GM21360 (cell line): ENCODE measurements at regions not wholly inside any gene's neighbourhood (a gene's known extent, or its start where the extent isn't known, plus 50 kb on each side); places are given as distances from the start of the nearest gene placed in this dataset.
"Not testable (repeated sequence)": the region's sequence is repeated elsewhere in the genome, so short reads cannot be mapped to it uniquely, and the experiment has no call there.

ENCODE experiments used
- ATAC-seq: cut with Tn5 transposase; IDR thresholded peaks from one replicate; pipeline ENCODE4 v1.9.1; 2021; ENCODE audit warnings: mild to moderate bottlenecking, moderate library complexity; ENCODE audit not compliant: unreplicated experiment

DNA sequence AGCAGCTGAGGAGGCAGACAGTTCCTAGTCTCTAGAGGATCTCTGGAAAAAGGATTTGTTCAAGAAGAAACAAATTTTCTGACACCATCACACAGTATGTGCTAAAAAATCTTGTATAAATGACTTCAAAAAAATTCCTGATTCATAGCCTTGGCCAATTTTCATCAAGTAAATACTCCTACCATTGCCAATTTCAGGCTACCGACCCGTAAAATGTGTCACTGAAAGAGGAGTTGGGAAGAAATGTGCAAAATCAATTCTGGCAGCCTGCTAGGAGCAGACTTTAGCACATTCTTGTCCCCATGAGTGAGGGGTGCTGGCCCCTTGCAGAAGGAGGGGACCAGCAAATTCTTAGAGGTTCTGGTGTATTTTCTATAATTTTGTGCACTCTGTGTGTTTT is 109.4 kb downstream of the TMEM30B start:
- no peak for ATAC-seq

DNA sequence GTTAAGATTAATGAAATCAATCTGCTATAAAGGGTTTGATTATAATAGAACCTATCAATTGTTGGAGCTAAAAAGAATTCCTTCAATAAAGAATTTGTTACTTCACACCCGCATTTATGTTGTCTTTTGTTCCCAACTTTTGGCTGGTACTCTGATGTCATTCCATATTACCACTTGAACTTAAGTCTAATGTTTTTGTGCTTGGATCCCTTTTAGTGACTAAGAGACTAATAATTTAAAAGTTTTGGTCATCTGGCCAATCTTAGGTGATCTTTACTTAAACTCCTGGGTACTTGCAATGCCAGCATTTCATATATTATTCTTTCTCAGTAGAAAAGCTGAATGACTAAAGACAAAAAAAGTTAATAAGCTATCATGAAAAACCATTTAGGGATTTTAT is 113.0 kb downstream of the TMEM30B start:
- no peak for ATAC-seq

DNA sequence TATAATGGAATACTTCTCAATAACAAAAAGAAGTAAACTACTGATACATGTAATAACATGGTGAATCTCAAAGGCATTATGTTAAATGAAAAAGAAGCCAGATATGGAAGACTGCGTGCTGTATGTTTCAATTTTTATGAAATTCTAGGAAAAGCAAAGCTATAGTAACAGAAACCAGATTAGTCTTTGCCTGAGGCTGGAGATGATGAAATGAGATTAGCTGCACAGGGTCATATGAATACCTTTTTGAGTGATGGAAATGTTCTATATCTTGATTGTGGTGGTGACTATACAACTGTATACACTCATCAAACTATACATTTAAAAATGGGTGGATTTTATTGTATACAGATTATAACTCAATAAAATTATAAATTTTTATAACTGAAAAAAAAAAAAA is 113.5 kb downstream of the TMEM30B start:
- ATAC-seq, result no peak

DNA sequence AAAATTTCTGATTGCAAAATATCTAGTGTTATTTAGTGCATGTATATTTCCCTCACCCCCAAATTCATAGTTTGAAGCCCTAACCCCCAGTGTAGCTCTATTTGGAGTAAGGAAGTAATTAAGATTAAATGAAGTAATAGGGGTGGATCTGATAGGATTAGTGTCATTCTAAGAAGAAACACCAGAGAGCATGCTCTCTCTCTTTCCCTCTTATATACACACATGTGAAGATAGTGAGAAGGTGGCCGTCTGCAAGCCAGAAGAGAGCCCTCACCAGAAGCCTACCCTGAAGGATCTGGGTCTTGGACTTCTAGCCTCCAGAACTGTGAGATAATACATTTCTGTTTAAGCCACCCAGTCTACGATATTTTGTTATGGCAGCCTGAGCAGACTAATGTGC is 120.3 kb downstream of the TMEM30B start:
- no peak for ATAC-seq

DNA sequence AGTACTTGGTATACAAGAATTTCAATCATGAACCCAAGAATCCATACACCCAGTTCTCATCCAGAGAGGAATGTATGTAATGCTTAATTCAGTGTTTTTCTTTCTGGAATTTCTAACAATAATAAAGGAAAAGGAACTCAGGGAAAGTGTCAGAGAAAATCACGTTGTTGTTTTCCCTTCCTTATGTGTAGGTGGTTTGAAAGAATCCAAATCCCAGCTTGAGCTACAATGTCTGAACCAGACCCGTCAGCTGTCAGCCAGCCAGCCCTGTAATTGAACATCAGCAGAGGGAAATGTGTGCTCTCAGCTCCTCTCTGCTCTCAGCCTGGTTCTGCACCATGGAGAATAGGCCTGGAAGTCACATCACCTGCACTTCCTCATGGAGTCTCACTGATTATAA is 126.5 kb downstream of the TMEM30B start:
- ATAC-seq, result no peak

DNA sequence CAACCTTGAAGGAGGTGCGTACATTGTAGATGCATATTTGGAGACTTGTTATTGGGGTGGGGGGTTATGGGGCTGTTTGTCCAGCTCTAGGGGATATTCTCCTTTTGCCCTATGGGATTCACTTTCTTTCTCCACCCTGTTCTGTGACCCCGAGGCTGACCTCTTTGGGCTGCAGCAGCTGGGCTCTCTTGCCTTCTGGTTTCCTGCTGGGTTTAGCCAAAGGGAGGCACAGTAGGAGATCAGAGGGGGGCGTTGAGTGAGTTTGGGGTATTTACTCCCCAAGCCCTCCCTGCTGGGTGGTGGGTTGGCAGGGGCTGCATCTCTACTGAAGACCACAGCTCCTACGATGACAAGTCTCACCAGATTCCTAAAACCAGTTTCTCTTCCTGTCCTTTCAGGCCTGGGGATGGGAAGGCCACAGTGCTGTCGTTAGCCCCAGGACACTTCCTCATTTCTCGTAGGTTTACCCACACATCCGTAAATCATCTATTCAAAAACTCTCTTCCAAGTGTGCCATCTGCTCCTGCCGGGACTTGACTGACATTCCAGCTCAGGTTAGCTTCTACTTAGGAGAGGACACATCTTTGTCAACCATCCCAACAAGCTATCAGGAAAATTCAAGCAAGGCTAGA is 127.1 kb downstream of the TMEM30B start:
- ATAC-seq, result no peak

DNA sequence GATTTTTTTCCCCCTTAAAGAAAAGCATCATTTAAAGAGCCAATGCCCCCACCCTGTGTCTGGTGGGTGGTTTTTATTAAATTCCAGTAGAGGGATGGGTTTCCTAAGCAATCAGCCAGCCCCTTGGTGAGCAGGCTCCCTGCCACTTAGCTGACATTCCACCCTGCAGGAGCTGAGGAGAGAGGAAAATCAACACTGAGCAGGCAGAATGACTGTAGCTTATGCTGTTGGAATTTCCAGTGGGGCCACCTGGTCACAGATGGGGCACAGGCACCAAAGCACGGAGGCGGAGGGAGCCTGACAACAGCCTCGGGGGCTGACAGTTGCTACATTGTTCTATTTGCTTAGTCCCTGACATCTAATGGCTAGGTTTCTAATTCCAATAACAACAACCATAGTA is 127.7 kb downstream of the TMEM30B start:
- ATAC-seq, result no peak

DNA sequence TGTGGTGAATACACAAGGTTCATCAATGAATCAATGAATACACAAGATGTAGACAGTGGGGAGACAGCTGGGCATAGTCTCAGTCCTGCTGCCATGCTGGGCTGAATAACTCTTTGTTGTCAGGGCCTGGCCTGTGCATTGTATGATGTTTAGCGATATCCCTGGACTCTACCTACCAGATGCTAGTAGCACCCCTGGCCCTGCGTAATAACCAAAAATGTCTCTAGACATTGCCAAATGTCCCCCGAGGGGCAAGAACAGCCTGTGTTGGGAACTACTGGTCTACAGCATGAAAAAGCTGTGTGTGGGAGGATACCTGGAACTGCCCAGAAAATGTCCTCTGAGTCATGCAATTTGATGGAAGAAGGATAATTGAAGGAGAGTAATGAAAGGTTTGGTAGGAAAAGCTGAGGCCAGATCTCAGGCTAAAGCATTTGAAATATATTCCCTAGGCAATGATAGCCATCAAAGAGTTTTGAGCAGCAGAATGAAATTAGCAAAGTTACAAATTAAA is 128.2 kb downstream of the TMEM30B start:
- ATAC-seq, result no peak

DNA sequence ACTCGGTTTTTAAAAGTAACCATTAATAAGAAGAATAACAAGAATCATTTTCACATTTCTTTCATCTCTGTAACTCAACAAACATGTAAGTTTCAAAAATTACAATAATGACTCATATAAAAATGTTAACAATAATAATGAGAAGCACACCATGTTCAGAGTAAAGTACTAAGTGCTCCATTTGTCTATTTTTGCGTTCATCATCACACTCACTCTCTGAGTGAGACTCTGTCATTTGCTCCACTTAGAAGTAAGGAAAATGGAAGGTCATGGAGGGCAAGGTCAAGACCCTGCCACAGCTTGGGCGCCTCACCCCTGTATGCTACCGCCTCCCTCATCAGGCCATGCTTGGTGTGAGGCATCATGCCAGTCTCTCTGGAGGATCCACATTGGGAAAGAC is 129.9 kb downstream of the TMEM30B start:
- ATAC-seq, result no peak

DNA sequence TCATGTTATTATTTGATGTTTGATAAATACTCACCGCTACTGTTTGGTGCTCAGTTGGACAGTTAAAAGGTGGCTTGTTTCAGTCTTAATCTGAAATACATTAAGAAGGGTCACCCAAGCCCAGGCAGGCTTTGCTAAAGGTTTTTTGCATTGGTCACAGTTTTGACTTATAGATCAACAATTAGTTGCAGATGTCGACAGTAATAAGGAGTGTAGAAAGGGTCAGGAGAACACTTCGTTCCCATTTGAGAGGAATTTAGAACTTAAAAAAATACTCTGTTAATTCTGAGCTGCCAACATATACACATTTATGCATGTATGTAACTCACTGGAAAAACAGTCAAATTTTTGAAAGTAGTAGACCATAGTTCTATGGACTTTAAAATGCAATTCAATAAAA is 130.3 kb downstream of the TMEM30B start:
- ATAC-seq, result no peak

DNA sequence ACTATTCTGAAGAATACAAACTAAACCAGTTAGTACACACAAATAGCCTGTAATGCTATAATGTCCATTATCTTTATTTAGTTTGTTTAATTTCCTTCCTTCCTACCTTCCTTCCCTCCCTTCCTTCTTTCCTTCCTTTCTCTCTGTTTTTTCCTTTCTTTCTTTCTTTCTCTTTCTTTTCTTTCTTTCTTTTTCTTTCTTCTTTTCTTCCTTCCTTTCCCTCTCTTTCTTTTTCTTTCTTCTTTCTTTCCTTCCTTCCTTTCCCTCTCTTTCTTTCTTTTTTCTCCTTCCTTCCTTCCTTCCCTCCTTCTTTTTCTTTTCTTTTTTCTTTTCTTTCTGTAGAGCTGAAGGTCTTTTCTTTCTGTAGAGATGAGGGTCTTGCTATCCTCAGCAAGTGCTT is 131.2 kb downstream of the TMEM30B start:
- no peak for ATAC-seq

DNA sequence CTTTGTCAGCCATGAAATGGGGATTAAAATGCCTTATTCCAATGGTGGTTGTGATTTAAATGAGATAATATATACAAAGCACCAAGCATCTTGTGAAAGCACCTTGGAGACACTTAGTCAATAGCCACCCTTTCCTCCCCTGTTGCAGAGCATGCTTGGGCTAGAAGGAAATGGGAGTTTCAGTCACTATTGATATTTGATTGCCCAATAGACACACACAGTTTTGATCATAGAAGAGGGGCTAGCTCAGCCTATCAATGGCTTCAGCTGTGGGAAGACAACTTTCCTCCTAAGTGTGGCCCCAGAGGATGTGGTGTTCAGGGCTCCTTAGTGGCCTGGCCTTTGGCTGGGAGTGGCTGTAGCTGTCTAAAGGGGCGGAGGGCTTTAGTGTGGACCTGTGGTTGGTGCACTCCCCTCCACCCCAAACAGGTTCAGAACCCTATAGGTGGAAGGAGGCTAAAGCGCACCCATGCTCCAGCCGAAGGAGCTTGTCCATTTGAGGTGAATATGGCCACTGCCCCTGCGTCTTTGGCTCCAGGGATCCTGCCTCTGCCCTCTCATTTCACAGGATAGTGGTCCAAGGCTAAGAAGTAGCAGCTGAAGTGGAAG is 132.3 kb downstream of the TMEM30B start:
- ATAC-seq, result no peak

DNA sequence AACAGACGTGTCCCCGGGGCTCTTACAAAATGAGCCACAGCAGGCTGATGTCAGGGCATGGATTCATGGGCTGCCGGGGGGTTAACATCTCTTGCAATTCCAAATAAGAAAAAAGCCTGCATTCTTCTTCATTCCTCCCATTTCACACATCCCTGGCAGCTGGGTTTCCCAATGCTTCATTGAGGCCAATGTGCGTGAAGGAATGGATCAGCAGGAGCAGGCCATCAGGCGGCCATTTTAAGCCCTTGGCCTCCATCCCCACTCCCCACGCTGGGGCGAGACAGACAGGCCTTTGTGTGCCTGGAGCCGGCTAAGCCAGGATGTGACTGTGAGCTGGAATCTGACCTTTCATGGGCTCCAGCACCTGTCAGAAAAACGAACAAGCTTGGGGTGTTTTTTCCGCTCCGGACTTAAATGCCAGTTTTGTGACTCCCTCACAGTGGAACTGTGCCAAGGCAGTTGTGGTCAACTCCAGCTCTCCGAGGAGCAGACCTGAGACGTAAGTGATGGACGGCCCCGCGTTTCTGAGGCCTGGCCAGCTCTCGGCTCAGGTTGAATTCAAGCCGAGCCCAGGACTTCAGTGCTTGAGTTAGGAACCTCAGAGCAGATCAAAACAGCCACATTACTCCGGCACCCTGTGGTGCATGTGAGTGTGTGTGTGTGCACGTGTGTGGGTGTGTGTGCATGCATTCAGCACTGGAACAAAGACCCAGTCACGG is 133.1 kb downstream of the TMEM30B start:
- ATAC-seq, result no peak

DNA sequence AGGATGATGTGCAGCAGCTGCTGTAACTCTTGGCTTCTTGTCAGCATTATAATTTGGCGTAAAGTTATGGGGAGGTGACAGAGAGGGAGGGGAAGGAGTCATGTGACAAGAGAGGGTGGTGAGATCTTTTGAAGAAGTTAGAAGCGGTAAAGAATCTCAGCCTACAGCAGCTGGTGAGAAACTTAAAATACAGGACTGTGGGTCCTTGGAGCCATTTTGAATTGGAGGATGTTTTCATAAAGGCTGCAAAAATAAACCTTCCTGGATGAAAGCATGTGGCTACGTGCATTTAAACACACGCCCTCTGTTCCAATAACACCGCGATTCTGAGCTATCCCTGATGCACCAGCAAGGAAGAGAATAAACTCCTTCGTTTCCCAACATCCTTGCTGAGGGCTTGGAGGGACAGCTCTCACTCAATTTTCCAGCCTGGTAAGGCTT is 133.7 kb downstream of the TMEM30B start:
- ATAC-seq, result no peak

DNA sequence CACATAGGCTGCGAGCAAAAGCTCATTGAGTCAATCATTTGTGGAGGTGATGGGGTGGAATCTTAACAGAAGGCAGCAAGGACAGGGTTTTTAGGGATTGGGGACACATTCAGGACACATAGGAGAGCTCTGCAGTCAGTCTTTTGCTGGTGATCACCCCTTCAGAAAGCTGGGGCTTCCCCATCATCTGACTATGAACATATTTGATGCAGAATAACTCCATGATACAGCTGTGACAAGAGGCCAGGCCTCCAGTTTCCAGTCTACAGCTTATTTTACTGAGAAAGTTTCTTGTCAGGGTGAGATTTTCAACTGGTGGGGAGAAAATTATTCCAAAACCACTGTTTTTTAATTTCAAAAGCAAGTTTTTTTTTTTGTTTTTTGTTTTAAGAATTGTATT is 134.2 kb downstream of the TMEM30B start:
- no peak for ATAC-seq

DNA sequence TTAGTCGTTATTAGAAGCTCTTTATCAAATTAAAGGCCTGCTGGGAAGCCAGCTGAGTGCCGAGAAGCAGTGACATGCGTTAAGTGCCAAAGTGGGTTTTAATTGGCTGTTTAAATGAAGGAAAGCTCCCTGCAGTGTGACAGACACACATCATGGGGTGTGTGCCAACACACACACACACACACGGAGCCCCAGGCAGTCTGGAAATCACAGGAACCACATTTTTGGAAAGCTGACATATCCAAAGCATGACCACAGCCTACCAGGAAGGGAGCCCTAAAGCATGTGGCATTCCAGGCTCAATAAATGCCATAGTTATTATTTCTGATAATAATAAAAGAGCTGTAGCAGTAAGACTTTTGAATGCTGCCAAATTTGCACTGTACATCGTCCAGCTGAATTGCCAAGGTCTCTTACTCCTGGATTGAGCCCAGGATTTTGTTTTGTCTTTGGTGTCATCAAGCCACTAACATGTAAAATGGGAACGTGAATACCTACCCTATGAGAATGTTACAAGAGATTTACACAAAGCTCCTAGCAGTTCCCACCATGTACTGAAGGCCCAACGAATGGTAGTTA is 135.1 kb downstream of the TMEM30B start:
- no peak for ATAC-seq

DNA sequence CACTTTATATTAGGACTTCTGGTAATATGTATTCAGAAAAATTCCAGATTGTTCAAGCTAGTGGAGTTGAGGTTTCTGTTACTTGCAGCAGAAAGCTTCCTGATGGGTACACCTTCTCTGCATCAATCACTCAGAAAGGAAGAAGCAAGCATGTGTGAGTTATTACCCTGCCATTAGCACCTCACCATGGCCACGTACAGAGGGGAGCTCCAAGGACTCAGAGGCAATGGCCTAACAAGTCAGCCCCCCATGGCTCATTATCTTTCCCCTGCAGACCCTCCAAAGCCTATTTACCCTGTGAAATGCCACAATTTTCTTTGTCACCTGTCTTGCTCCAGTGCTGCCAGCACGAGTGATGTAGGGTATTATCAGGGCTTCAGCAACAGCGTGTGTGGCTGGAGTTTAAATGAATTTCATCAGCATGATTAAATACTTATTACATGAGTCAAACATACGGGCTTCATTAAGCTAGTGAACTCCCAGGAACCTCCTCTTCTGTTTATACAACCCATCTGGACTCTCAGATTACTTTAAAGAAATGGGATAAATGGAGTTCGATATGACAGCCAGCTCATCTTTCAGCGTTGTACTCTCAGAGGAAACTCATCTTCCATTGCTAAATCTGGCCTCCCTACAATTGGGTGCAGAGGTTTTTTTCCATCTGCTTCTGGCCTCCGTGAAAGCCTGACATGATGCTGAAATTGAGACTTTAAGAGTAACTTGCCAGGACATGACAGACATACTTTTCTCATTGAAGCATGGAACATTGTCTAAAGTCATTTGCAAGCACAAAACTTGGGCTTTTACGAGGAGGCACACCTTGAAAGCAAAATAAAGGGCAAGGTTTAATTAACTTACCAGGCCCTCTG is 135.9 kb downstream of the TMEM30B start:
- no peak for ATAC-seq

DNA sequence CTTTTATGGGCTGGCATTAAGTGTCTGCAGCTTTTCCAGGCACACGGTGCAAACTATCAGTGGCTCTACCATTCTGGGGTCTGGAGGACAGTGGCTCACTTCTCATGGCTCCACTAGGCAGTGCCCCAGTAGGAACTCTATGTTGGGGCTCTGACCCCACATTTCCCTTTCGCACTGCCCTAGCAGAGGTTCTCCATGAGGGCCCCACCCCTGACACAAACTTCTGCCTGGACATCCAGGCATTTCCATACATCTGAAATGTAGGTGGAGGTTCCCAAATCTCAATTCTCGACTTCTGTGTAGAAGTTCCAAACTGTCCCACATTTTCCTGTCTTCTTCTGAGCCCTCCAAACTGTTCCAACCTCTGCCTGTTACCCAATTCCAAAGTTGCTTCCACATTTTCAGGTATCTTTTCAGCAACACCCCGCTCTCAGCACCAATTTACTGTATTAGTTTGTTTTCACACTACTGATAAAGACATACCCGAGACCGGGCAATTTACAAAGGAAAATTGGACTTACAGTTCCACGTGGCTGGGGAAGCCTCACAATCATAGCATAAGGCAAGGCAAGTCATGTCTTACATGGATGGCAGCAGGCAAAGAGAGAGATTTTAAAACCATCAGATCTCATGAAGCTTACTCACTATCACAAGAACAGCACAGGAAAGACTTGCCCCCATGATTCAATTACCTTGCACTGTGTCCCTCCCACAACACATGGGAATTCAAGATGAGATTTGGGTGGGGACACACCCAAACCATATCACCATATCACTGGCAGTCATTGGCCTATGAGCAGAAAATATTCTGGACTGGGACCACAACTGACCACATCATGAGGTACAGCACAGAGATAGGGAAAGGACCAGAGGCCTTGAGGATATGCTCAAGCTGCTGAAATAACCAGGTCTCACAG is 136.8 kb downstream of the TMEM30B start:
- not testable (repeated sequence) for ATAC-seq

DNA sequence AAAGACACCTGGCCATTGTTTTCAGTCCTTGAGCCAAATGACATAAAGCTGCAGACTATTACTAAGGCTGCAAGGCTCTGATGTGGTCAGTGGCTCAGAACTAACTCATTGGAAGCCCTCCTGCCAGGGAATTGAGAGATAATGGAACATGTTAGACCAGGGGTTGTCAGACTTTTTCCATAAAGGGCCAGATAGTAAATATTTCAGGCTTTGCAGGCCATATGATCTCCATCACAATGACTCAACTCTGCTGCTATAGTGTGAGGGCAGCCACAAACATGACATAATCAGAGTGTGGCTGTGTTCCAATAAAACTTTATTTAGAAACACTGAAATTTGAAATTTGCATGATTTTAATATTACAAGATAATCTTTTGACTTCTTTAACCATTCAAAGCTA is 140.3 kb downstream of the TMEM30B start:
- no peak for ATAC-seq

DNA sequence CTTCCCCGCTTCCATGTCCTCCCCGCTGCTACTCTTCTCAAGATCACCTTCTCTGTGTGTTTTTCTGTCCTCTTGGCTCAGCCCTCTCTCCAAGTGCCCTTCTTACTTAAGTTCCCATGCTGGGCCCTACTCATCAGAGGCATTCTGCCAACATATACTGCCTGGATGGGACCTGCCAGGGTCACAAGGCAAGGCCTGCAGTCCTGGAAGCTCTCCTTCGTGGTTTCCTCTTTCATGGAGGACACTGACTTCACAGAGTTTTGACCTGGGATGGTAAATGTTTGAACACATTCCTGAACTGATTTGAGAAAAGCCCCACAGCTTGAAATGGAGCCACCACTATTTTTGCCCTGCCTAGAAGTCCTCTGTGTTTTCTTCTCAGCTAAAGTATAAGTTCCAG is 140.9 kb downstream of the TMEM30B start:
- no peak for ATAC-seq
